ENCODE measurements at regions not wholly inside any gene's neighbourhood (a gene's known extent, or its start where the extent isn't known, plus 50 kb on each side); places are given as distances from the start of the nearest gene placed in this dataset.

- no peak for TF ChIP-seq FOSB (CRISPR knock-in tag; IDR thresholded peaks at IDR 0.05)
- TF ChIP-seq CBX8 (IDR thresholded peaks at IDR 0.05): no peak
- TF ChIP-seq SMC3 (IDR thresholded peaks at IDR 0.05): no peak
- TF ChIP-seq BHLHE40 (IDR thresholded peaks at IDR 0.05; ENCODE audit: low read depth, low read length): no peak
- TF ChIP-seq RNF2 (IDR thresholded peaks at IDR 0.05; ENCODE audit: borderline replicate concordance, low read depth): no peak
- TF ChIP-seq RCOR1 (IDR thresholded peaks at IDR 0.05; ENCODE audit: low read depth, low read length): no peak
- no peak for TF ChIP-seq HDAC2 (IDR thresholded peaks at IDR 0.05)
- Histone ChIP-seq H3K27ac (no peak overlapping the region), H3K4me1 (no peaks in the 10 kb centered on the region), H3K9me3 (no peaks in the 10 kb centered on the region), H3K4me2 (no peak overlapping the region), H3K4me3 (no peak overlapping the region)
- no peak for ATAC-seq
- DNase-seq (ENCODE audit: low read depth in 1 of 2, low spot score in 1 of 2): no peak
- 88% methylated on average over 55 of the region's 58 CpGs for WGBS (ENCODE audit: missing lambda C conversion rate)
- FAIRE-seq: no peak
- ChIA-PET POLR2A (interaction anchor here (2.1 kb wide), 1 partner anchor 14 kb away, joined by 8 read pairs; no protein-coding TSS in a partner anchor), CTCF (interaction anchor here (0.8 to 4.0 kb wide), 5 partner anchors 10 to 220 kb away, joined by 3 to 39 read pairs (median 5); no protein-coding TSS in a partner anchor)
These were observed 57.6 kb downstream of the TMEM174 start for GRCh38 chr5:73230264-73231245.

- ChIA-PET CTCF (interaction anchor here (0.6 to 4.0 kb wide), 8 partner anchors 9 to 230 kb away, joined by 3 to 39 read pairs (median 4); no protein-coding TSS in a partner anchor), POLR2A (interaction anchor here (2.1 kb wide), 1 partner anchor 13 kb away, joined by 8 read pairs; no protein-coding TSS in a partner anchor)
- TF ChIP-seq FOSB (CRISPR knock-in tag; IDR thresholded peaks at IDR 0.05) (no peak), PBX3 (IDR thresholded peaks at IDR 0.05) (no peak), HOXB5 (CRISPR knock-in tag; IDR thresholded peaks at IDR 0.05) (no peak), FOXS1 (CRISPR knock-in tag; IDR thresholded peaks at IDR 0.05) (no peak), RFX5 (IDR thresholded peaks at IDR 0.05) (no peak), POLR2A (IDR thresholded peaks at IDR 0.05; ENCODE audit: low read length) (no peak), MAZ (IDR thresholded peaks at IDR 0.05; ENCODE audit: borderline replicate concordance, low read depth, low read length) (no peak), ATOH8 (CRISPR knock-in tag; IDR thresholded peaks at IDR 0.05; ENCODE audit: low read depth) (no peak), FOSL2 (IDR thresholded peaks at IDR 0.05) (no peak), FOSL2 (CRISPR knock-in tag; IDR thresholded peaks at IDR 0.05) (no peak), CBX2 (IDR thresholded peaks at IDR 0.05; ENCODE audit: borderline replicate concordance, low read depth) (no peak), HDAC2 (IDR thresholded peaks at IDR 0.05) (no peak), NR3C1 (IDR thresholded peaks at IDR 0.05) (no peak), GATA3 (IDR thresholded peaks at IDR 0.05; ENCODE audit: borderline replicate concordance) (no peak), KDM5A (IDR thresholded peaks at IDR 0.05) (no peak), MAFK (IDR thresholded peaks at IDR 0.05; ENCODE audit: partially characterized antibody) (no peak), CTCF (IDR thresholded peaks at IDR 0.05) (no peak), SMC3 (IDR thresholded peaks at IDR 0.05) (no peak), JUNB (IDR thresholded peaks at IDR 0.05) (no peak), E2F6 (IDR thresholded peaks at IDR 0.05; ENCODE audit: borderline replicate concordance, low read depth) (no peak)
- H3K4me3 ChIP-seq: no peak overlapping the region
- H3K27ac ChIP-seq: no peak overlapping the region
- 96% methylated on average over 1 of the region's 1 CpG for WGBS (ENCODE audit: missing lambda C conversion rate)
- H3K4me1 ChIP-seq: no peaks in the 10 kb centered on the region
- DNase-seq (ENCODE audit: low read depth in 1 of 2, low spot score in 1 of 2) (no peak), FAIRE-seq (no peak), ATAC-seq (no peak)
- H3K4me2 ChIP-seq: no peak overlapping the region
- H3K9me3 ChIP-seq: no peaks in the 10 kb centered on the region
These were observed 56.3 kb downstream of the TMEM174 start for GRCh38 chr5:73229271-73229670.

All from A549 (cell line).